ENCODE measurements at regions not wholly inside any gene's neighbourhood (a gene's known extent, or its start where the extent isn't known, plus 50 kb on each side); places are given as distances from the start of the nearest gene placed in this dataset.

DNA sequence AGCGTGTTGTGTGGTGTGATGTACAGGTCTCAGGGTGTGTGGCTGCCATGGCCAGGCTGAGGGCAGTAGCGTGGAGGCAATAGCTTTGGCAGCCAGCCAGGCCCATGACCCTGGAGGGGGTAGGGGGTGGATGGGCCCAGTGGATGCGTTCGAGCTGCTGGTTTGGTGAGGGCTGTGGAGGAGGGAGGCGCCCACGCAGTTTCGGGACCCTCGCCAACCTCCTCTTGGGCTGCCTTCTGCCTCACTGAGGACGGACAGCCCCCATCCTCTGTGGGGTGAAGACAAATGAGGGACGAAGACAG lies 238.6 kb upstream of the GSE1 start:
- H3K9ac ChIP-seq (ENCODE audit: extremely low read depth, low read length, poor library complexity, severe bottlenecking): no peak overlapping the region
- H3K36me3 ChIP-seq (ENCODE audit: control insufficient read depth, insufficient read depth, low read length): no peaks in the 10 kb centered on the region
- TF ChIP-seq, protein P1, sequence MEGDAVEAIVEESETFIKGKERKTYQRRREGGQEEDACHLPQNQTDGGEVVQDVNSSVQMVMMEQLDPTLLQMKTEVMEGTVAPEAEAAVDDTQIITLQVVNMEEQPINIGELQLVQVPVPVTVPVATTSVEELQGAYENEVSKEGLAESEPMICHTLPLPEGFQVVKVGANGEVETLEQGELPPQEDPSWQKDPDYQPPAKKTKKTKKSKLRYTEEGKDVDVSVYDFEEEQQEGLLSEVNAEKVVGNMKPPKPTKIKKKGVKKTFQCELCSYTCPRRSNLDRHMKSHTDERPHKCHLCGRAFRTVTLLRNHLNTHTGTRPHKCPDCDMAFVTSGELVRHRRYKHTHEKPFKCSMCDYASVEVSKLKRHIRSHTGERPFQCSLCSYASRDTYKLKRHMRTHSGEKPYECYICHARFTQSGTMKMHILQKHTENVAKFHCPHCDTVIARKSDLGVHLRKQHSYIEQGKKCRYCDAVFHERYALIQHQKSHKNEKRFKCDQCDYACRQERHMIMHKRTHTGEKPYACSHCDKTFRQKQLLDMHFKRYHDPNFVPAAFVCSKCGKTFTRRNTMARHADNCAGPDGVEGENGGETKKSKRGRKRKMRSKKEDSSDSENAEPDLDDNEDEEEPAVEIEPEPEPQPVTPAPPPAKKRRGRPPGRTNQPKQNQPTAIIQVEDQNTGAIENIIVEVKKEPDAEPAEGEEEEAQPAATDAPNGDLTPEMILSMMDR (conservative IDR thresholded peaks at IDR 0.05): no peak
- no peaks in the 10 kb centered on the region for H3K27me3 ChIP-seq (ENCODE audit: control insufficient read depth, insufficient read depth, low read length, poor library complexity, severe bottlenecking)
- 92 to 100% methylated on average over 1 to 10 of the region's 10 CpGs for WGBS, 2 experiments (ENCODE audit: insufficient coverage in 1 of 2, insufficient read length in 1 of 2)
- no peaks in the 10 kb centered on the region for H3K4me1 ChIP-seq (ENCODE audit: control insufficient read depth, insufficient read depth, low read length)
- H3K4me3 ChIP-seq (ENCODE audit: low read length): no peak overlapping the region
- Mint-ChIP-seq H3K4me3 (no peak overlapping the region), H3K9me3 (no peaks in the 10 kb centered on the region), H3K27ac (no peak overlapping the region), H3K27me3 (ENCODE audit: insufficient read depth) (peaks cover under 1% of the 10 kb centered on the region), H3K36me3 (ENCODE audit: low read depth) (no peaks in the 10 kb centered on the region), H3K4me1 (peaks cover 5% of the 10 kb centered on the region)
- DNase-seq: no peak
- no peak overlapping the region for H3K27ac ChIP-seq (ENCODE audit: low read depth, low read length)
- no peaks in the 10 kb centered on the region for H3K9me3 ChIP-seq (ENCODE audit: control insufficient read depth, low read length)

DNA sequence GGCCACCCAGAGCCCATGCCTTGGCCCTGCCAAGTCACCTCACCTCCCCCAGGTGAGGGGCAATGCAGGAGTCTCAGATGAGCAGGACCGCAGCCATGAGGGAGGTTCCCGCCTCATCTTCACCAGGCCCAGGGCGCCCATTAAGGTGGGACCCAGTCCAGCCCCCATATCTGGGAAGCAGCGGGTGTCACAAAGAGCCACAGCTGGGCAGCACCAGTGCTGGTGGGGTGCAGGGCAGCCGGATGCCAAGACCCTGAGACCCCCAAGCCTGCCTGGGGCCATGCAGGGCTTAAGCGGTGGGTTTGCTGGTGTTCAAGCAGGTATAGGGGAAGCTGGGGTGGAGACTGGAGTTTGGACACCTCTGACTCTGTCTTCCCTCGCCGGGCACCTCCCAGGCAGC lies 237.8 kb upstream of the GSE1 start:
- Mint-ChIP-seq H3K27ac (no peak overlapping the region), H3K27me3 (ENCODE audit: insufficient read depth) (no peaks in the 10 kb centered on the region), H3K4me1 (peaks cover 5% of the 10 kb centered on the region), H3K9me3 (no peaks in the 10 kb centered on the region), H3K36me3 (ENCODE audit: low read depth) (no peaks in the 10 kb centered on the region), H3K4me3 (no peak overlapping the region)
- Histone ChIP-seq H3K9ac (ENCODE audit: extremely low read depth, low read length, poor library complexity, severe bottlenecking) (no peak overlapping the region), H3K4me1 (ENCODE audit: control insufficient read depth, insufficient read depth, low read length) (no peaks in the 10 kb centered on the region), H3K36me3 (ENCODE audit: control insufficient read depth, insufficient read depth, low read length) (no peaks in the 10 kb centered on the region), H3K9me3 (ENCODE audit: control insufficient read depth, low read length) (no peaks in the 10 kb centered on the region), H3K4me3 (ENCODE audit: low read length) (no peak overlapping the region), H3K27me3 (ENCODE audit: control insufficient read depth, insufficient read depth, low read length, poor library complexity, severe bottlenecking) (no peaks in the 10 kb centered on the region), H3K27ac (ENCODE audit: low read depth, low read length) (no peak overlapping the region)
- DNase-seq: no peak
- WGBS, 2 experiments (ENCODE audit: insufficient coverage in 1 of 2, insufficient read length in 1 of 2): 91% methylated on average over 7 to 8 of the region's 8 CpGs
- TF ChIP-seq, protein P1 (conservative IDR thresholded peaks at IDR 0.05): no peak

DNA sequence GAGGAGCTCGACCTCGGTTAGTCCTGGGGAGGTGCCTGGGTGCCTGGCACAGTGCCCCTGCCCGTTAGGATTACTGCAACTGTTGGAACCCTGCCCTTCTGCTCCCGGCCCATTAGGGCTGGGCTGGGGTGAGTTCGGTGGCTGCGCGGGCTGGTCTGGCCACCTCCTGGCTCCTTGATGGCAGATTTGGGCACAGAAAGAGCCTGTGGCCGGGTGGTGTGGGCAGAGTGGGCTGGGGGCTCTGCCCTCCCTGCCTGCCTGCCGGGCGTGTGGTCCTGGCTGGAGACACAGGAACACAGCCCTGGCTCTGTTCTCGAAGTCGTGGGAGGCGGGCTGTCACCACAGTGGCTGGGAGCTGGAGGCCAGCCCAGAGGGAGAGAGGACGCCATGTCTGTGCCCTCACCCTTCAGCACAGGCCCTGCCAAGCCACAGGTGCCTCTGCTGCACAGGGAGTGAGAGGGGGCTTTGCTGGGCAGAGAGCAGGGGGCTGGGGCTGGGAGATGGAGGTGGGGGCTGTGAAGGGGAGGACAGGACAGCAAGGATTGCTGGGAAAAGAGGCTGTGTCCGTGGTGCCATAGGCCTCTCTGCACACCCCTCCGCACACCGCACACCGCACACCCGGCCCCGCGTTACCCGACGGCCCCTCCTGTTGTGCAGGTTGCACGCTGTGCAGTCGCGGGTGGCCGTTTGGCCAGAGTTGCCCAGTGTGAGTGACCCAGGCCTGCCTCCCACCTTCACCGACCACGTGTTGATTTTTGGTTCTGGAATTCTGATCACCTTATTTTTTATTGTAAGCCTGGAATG lies 236.6 kb upstream of the GSE1 start:
- H3K9me3 Mint-ChIP-seq: no peaks in the 10 kb centered on the region
- no peak overlapping the region for H3K9ac ChIP-seq (ENCODE audit: extremely low read depth, low read length, poor library complexity, severe bottlenecking)
- no peaks in the 10 kb centered on the region for H3K36me3 ChIP-seq (ENCODE audit: control insufficient read depth, insufficient read depth, low read length)
- DNase-seq: no peak
- no peak overlapping the region for H3K27ac Mint-ChIP-seq
- 94 to 98% methylated on average over 8 to 29 of the region's 29 CpGs for WGBS, 2 experiments (ENCODE audit: insufficient coverage in 1 of 2, insufficient read length in 1 of 2)
- H3K4me3 Mint-ChIP-seq: no peak overlapping the region
- H3K4me3 ChIP-seq (ENCODE audit: low read length): no peak overlapping the region
- TF ChIP-seq, protein P1 (conservative IDR thresholded peaks at IDR 0.05): no peak
- peaks cover 5% of the 10 kb centered on the region for H3K4me1 Mint-ChIP-seq
- no peaks in the 10 kb centered on the region for H3K9me3 ChIP-seq (ENCODE audit: control insufficient read depth, low read length)
- no peaks in the 10 kb centered on the region for H3K36me3 Mint-ChIP-seq (ENCODE audit: low read depth)
- peaks cover under 1% of the 10 kb centered on the region for H3K4me1 ChIP-seq (ENCODE audit: control insufficient read depth, insufficient read depth, low read length)
- H3K27ac ChIP-seq (ENCODE audit: low read depth, low read length): no peak overlapping the region
- no peaks in the 10 kb centered on the region for H3K27me3 ChIP-seq (ENCODE audit: control insufficient read depth, insufficient read depth, low read length, poor library complexity, severe bottlenecking)
- H3K27me3 Mint-ChIP-seq (ENCODE audit: insufficient read depth): no peaks in the 10 kb centered on the region

Data from endodermal cell (in vitro differentiated cells).